GM12865 (cell line): ENCODE measurements at regions not wholly inside any gene's neighbourhood (a gene's known extent, or its start where the extent isn't known, plus 50 kb on each side); places are given as distances from the start of the nearest gene placed in this dataset.

Experiments
- DNase-seq: peaks from one replicate; pipeline ENCODE4 v3.0.0; 2010; ENCODE audit warnings: low read depth
- H3K4me3 ChIP-seq: 2 replicates; pipeline ENCODE4 v1.5.1; 2011; ENCODE audit warnings: mild to moderate bottlenecking, low read depth, low read length, control low read depth
- CTCF ChIP-seq: IDR thresholded peaks from 2 replicates; pipeline ENCODE4 v1.5.1; 2011; ENCODE audit warnings: low read length, control low read depth, low read depth, inconsistent platforms; ENCODE audit not compliant: insufficient read depth; ENCODE audit errors: missing control alignments

GRCh38 chr4:1459722-1460511, 53.7 kb upstream of the NKX1-1 start:
- no peak overlapping the region for H3K4me3 ChIP-seq
- DNase-seq = no peak
- TF ChIP-seq CTCF = no peak

GRCh38 chr4:1459081-1459721, 53.0 kb upstream of the NKX1-1 start:
- H3K4me3 ChIP-seq = no peak overlapping the region
- no peak for TF ChIP-seq CTCF
- no peak for DNase-seq

GRCh38 chr4:1458581-1458980, 52.3 kb upstream of the NKX1-1 start:
- no peak for DNase-seq
- no peak for TF ChIP-seq CTCF
- no peak overlapping the region for H3K4me3 ChIP-seq
